Sigmoid colon (tissue), 4 donors: ENCODE measurements at regions not wholly inside any gene's neighbourhood (a gene's known extent, or its start where the extent isn't known, plus 50 kb on each side); places are given as distances from the start of the nearest gene placed in this dataset.

ENCODE experiments used
- CTCF ChIP-seq, 4 experiments: fragments of 450-650 bp in 3 of 4; fragments of 200-600 bp in 1 of 4; IDR thresholded peaks; one replicate each; pipeline ENCODE4 v1.5.1; 2016 to 2019; ENCODE audit warnings: antibody characterized with exemption in 4 of 4, mild to moderate bottlenecking in 3 of 4, moderate library complexity in 2 of 4
- EP300 ChIP-seq, 4 donors: sonication (generic); formaldehyde crosslinking; IDR thresholded peaks; one replicate each; pipeline ENCODE4 v1.6.1; 2017; ENCODE audit warnings: antibody characterized with exemption in 4 of 4
- POLR2A ChIP-seq, 2 donors: fragments of 450-650 bp; IDR thresholded peaks; one replicate each; pipeline ENCODE4 v1.6.1; 2016; ENCODE audit warnings: antibody characterized with exemption in 2 of 2, mild to moderate bottlenecking in 2 of 2, moderate library complexity in 2 of 2
- POLR2AphosphoS5 ChIP-seq, 4 donors: sonication (generic); formaldehyde crosslinking; IDR thresholded peaks; one replicate each; pipeline ENCODE4 v1.6.1; 2017; ENCODE audit warnings: antibody characterized with exemption in 4 of 4

DNA sequence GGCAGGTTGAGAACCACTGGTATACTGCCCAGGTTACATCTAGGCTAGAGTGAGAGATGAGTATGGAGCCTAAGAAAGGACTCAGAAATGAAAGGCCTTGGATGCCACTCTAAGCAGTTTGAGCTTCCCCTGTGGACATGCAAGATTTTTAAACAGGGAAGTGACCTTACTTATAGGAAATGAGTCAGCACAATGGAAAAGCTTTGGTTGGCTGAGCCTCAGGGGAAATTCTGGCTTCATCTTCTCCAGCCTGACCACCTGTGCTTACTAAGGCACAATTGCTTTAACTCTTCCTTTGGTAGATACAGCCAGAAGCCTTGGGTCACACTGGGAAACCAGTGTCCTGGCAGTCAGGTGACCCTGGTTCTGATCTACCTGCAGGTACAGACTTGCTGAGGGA is 380.2 kb upstream of the ZNF462 start:
- no peak for TF ChIP-seq POLR2AphosphoS5 (IDR thresholded peaks at IDR 0.05)
- TF ChIP-seq CTCF (IDR thresholded peaks at IDR 0.05): no peak
- no peak for TF ChIP-seq EP300 (IDR thresholded peaks at IDR 0.05)
- no peak for TF ChIP-seq POLR2A (IDR thresholded peaks at IDR 0.05)
